HG03442 (cell line): ENCODE measurements at regions not wholly inside any gene's neighbourhood (a gene's known extent, or its start where the extent isn't known, plus 50 kb on each side); places are given as distances from the start of the nearest gene placed in this dataset.
A peak's percentile ranks its signal among the peaks of the same experiment; 100 is the strongest.

Experiments
- ATAC-seq: cut with Tn5 transposase; IDR thresholded peaks from one replicate; pipeline ENCODE4 v1.9.1; 2021; ENCODE audit warnings: mild to moderate bottlenecking, moderate library complexity; ENCODE audit not compliant: unreplicated experiment

DNA sequence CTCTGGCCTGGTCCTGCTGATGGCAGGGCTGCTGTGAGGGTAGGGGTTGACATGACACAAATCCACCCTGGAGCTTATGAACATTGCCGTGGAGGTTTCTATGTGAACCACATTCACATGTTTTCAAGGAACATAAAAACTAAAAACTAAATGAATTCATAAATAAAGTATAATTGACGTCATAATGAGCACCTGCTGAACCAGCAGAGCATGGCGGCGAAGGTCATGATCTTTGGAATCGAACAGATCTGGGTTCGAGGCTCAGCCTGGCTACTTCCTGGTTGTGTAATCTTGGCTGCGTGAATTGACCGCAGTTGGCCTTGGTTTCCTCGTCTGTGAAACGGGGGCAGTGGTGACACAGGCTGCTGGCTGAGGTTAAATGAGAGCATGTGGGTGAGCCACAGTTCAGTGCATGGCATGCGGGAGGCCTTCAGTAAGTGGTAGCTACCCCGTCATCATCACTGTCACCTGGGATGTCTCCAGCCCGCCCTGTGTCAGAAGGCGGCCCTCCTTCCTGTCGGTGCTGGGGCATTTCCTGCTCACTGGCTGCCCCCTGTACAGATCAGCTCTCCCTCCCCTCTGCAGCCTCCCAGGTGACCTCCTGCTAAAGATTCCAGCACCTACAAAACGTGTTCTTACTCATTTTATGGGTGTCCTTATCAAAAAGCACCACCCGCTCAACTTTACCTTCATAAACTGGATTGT is 190.3 kb upstream of the SHH start:
- ATAC-seq = no peak

DNA sequence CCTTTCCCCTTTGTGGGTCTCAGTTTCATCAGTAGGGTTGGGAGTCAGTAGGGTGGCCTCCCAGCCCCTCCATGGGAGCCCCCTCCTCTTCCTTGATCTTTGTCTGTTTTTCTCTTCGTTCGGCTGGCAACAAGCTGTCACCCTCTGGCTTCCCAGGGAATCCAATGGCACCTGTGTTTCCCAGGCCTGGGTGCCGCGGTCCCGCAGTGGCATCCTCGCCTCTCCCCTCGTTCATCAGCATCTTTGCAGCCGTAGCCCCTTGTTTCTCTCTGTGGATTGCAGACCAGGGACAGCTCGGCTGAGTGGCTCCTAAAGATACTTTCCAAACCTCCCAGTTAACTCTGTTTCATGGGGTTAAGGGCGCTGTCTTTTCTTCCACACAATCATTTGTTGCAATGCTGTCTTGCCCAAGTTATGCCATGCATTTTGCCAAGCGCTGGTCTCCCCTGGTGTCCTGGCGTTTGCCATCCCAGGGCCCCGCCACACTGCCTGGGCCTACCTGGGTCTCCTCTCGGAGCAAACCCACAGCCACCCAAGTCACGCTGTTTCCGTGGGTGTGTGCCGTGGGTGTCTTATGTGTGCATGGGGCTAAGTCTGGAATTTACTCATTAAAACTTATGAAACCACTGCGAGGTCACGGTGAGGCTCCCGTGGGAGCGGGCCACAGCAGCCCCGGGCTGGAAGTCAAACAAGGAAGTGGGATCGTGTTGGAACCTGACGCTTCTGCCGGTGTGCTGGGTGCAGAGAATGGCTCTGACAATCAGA is 189.4 kb upstream of the SHH start:
- ATAC-seq = no peak

DNA sequence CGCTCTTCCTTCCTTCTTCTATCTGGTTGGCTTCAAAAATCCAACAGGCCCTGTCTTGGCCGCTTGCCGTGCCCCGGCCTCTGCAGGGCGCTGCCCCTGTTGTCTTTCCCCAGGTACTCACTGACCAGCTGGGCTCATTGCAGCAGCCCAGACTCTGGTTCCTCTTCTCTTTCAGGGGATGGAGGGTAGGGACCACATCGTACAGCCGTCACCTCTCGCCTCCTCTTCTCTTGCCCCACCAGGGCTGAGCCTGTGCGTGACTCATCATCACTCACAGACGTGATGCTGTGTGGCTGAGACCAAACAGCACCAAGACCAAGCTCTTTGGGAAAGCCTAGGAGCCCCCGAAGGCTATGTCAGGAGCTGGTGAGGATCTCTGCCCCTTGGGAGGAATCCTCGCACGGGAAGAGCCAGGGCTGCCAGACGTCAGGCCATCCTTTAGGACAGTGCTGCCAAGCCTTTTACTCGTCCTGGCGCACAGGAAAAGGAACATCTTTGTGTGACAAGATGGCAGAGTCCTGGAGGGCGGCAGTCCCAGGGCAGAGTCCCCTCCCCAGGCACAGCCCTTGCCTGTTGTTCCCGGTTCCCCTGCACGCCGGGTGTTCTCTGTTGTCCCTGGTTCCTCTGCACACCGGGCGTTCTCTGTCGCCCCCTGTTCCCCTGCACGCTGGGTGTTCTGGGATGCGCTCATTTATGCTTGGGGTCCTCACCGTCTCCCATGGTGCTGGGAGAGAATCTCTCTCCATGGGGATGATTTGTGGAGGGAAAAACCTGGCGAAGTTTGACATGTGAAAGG is 188.5 kb upstream of the SHH start:
- no peak for ATAC-seq

DNA sequence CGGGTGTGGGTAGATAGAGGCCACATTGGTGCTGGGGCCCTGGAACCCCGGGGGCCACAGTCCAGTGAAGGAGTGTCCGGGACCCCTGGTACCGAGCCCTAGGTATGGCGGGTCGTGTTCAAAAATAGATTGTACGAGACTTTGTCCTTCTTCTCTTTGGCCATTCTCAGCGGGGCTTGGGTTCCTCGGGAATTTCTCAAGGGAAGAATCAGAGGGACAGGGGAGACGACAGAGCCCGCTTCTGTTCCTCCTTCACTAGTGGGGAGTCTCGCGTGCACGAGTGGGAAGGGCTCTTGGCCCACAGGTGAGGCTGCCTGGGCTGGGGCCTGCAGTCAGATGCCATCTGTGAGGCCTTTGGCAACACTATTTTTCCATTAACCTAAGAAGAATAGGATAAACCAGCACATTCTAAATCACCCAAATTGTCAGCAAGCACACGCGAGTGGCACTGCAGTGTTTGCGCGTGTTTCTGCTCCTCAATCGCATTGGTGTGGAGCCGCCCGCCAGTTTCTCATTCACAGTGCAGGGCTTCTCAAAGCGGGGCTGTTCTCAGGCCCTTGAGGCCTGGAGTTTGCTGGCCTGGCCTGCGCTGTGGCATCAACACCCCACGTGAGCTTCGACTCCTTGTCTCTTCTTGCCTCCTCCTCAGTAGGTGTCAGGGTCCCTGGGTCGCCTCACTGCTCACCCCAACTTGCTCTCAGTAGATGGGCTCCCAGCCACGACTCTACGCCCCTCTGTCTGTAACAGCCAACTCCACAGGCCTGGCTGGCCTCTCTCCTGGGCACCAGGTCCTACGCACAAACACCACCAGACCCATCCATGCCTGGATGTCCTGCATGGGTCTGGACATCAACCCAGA is 187.6 kb upstream of the SHH start:
- no peak for ATAC-seq

DNA sequence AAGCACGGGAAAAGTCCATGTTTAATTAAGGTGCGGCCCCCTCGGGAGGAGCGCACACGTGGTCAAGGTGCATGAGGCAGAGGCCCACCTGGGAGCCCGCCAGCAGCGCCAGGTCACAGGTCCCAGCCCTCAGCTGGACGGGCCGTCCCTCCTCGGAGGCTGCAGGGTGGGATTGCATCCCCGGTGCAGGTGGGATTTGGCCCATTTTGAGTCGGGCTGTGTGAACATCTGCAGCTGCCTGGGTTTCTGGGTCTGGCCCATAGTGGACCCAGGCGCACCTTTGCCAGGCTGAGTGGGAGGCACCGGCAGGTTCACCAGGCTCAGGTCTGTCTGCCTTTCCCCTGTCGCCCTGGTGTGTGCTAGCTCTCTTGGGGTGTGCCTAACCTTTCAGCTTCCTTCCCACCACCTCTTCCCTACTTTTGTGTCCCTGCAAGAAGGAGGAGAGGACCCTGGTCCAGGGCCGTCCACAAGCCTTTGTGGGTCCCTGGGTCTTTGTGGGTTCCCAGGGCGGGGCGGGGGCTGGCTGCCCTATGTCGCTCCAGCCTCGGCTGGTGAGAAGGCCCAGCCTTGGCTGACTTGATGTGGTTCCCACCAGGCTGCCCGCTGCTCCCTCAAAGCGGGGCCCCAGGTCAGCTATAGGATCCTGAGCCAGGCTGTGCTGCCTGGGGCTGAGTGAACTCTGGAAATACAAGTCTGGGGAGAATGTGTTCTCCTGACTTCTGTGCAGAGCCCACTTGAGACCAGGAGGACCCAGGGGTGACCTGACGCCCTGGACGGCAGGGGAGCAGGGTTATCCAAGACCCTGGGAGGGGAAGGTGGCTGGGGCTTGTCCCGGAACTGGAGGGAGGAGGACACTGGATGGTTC is 186.7 kb upstream of the SHH start:
- ATAC-seq = no peak

DNA sequence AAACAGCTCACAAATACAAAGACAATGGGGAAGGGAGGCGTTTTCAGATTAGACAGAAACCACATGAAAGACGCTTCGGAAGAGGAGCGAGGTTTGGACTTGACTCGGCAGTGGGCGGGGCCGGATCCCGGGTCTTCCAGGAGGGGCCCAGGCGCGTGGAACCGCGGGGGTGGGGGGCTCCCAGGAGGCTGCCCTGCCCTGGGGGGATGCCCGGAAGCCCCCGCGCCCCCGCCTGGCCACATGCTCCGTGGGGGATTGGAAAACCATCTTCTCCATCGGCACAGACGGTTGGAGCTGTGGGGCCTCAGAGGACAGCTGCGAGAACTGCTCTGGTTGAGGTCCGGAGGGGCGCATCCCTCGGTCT is 186.0 kb upstream of the SHH start:
- no peak for ATAC-seq

DNA sequence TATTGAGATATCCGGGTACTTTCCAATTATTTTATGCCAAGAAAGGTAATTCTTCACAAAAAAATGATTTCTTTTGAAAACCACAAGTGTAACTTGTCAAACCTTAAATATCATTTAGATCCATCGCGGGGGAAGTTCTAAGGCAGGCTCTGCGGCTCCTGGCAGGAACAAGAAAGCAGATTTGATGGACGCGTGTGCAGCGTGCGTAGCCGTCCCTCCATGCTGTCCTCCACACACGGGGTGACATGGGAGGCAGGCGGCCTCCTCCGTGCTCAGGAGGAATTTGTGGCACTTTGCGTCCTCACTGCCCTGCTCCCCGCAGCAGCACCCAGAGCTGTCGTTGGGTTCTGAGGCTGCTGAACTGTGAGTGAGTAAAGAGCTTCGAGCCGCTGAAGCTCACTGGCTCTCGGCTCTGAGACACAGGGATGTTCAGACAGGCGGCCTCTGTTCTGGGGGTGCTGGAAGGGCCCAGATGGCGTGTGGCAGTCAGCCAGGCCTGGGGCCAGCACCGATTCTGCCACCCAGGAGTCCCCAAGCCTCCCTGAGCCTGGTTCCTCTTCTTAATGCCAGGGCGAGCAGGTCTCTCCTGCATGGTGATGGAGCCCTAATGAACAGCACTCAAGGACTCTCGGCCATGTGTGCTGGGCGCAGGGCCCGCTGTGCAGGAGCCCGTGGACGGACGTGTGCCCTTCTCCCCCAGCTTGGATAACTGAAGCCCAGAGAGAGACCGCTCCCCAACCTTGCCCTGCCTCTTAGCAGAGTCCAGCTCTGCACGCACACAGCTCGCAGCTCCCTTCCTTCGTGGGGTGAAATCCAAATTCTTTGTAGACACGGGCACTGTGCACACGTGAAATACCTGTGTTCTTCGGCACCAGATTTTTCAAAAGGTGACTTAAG is 185.4 kb upstream of the SHH start:
- no peak for ATAC-seq

DNA sequence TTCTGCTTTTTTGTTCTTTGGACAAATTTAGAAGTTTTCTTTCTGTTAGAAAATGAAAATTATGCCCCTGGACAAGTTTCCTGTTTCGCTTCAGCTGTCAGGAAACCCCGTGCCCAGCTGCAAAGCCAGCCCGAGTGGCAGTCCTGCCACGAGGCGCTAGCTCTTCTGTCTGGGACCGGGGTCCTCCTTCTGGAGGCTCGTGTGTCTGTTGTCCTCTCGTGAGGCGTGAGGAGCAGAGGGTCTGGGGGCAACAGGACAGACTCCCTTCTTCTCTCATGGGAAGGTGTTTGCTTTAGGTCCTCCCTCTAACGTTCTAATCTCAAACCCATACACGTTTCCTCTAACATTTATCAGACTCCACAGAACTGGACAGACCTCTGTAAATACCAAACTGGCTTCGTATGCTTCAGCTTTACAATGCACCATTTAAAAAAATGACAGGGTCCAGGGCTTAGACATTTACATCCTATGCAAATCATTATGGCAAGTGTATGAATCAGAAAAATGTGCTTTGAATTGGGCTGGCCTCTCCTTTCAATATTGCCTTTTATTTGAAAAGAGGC is 184.5 kb upstream of the SHH start:
- no peak for ATAC-seq

DNA sequence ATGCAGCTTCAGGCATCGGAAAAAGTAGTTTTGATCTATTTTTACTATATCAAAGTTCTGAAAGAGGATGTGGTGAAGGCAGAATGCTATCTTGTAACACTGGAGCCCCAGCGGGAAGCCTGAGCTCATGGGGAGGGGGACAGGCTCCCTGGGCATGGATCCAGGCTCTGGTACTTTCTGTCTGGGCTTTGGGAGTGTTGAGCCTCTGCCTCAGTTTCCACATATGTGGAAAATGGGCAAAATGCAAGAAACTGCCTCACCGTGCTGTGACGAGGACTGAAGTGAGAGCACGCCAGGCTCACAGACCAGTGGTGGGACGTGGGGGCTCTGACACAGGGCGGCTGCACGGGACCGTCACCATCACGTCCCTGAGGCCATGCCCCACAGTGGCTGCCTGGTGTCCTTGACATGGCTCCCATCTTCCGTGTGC is 182.9 kb upstream of the SHH start:
- peak; percentile 55 for ATAC-seq

DNA sequence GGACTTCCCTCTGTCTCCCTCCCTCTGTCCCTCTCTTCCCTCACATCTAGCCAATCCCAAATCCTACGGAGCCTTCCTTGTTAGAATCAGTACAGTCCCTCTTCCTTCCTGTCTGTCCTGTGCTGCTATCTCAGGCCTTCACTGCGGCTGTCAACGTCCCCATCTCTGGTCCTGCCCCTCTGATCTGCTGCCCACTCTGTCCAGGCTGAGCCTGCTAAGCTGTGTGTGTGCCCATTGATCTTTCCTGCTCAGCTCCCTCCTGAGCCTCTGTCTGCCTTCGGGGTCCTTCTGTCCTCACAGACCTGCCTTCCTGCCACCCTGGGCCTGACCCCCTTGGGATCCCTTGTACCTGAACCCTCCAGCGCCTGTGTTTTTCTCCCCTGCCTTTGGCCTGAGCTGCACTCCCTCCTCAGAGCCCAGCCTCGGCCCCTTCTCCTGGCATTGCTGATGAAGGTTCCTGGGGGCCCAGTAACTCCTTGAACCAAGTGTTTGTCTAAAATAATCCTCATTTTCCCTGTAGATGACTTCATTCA is 182.1 kb upstream of the SHH start:
- no peak for ATAC-seq

DNA sequence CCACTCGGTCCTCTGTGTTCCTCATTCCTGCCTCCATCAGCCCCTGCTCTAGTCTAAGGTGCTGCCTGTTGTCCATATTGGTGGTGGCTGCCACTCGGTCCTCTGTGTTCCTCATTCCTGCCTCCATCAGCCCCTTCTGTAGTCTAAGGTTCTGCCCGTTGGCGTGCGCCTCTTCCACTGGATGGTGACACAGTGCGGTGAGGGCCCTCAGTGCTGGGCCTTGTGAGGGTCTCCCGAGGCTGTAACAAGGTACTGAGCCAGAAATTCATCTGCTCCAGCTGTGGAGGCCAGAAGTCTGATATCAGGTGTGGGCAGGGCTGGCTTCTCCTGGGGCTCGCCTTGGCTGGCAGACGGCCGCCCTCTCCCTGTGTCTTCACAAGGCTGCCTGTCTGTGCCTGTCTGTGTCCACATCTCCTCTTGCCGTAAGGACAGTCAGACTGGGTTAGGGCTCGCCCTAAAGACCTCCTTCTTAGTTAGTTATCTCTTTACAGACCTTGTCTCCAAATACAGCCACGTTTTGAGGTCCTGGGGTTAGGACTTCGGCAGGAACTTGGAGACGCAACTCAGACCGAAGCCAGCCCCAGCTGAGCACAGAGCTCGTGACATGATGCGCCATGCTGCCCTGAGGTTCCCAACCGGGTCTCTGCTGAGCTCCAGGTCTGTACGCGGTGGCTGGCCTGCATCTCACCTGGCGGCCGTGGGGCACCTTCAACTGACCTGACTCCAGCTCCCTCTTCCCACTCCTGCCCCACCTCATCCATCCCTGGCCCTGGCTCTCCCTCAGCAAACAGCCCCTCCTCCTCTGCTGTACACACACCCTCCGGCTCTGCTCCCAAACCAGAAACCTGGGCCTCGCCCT is 181.4 kb upstream of the SHH start:
- no peak for ATAC-seq

DNA sequence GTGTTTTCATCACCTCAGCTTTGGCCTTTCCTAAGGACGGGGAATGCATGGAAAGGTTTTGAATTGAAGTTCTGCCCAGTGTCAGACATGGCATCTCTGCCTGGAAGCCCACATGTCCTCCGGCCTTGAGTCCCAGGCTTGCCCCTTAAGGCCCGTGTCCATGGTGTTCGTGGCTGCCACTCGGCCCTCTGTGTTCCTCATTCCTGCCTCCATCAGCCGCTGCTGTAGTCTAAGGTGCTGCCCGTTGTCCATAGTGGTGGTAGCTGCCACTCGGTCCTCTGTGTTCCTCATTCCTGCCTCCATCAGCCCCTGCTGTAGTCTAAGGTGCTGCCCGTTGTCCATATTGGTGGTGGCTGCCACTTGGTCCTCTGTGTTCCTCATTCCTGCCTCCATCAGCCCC is 180.7 kb upstream of the SHH start:
- ATAC-seq = no peak

DNA sequence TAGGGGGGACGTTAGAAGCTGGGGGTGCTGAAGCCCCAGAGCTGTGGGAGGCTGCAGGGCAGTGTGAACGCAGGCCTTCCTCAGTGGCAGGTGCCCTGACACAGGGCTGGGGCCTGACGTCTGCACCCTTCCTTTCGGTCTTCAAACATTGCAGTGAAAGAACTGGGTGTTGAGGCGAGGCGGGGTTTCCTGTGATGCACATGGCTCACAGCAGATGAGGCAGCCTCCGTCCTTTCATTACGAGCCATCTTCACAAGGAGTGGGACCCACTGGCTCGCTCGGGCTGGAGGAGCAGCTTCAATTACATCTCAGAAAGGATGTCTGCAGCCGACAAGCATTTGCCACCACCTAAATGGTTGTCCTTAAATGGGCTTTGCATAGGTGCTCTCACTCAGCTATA is 180.3 kb upstream of the SHH start:
- no peak for ATAC-seq

DNA sequence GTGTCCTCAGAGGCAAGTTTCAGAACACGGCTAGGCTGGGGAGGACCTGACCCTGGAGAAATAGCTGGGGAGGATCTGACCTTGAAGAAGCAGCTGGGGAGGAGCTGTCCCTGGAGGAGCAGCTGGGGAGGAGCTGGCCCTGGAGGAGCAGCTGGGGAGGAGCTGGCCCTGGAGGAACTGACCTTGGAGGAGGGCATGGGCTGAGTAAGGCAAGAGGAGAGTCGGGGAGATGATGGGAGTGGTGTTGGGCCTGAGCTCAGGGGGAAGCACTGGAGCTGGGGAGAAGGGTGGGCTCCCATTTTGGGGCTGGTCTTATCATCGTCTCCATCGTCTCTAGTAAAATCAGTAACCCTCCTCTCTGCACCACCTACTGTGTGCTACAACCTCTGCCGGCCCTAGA is 179.8 kb upstream of the SHH start:
- ATAC-seq = no peak

DNA sequence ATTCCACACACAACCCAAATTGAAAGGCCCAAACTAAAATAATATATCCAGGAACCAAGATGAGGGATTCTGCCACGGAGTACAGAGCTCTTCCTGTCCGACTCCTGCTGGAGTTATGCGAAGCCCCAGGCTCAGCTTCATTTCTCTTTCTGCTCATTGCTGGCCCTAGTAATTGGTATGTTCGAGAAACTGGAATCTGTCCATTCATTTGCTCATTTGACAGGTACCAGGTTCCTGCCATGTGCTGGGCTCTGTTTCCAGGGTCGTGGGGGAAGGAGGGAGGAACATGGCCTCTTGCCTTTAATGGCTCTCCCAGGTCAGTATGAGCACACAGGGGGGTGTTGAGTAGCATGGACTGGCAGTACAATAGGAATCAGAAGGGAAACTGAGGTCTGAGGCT is 179.2 kb upstream of the SHH start:
- no peak for ATAC-seq

DNA sequence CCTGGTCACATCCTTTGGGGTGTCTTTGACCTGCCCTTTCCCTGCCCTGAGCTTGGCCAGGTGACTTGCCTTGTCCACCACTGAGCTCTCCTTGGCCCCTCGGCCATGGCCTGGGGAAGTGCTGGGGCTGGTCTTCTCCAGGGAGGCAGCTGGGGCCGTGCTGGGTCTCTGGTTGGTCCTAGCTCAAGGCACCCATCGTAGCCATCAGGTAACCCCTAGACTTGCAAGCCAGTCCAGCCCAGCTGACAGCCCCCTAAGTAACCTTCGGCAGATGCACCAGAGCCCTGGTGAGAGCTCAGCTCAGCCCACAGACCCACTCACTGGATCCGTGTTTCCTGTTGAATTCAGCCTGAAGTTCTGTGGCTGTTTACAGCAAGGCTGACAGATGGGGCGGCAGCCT is 176.2 kb upstream of the SHH start:
- ATAC-seq = no peak

DNA sequence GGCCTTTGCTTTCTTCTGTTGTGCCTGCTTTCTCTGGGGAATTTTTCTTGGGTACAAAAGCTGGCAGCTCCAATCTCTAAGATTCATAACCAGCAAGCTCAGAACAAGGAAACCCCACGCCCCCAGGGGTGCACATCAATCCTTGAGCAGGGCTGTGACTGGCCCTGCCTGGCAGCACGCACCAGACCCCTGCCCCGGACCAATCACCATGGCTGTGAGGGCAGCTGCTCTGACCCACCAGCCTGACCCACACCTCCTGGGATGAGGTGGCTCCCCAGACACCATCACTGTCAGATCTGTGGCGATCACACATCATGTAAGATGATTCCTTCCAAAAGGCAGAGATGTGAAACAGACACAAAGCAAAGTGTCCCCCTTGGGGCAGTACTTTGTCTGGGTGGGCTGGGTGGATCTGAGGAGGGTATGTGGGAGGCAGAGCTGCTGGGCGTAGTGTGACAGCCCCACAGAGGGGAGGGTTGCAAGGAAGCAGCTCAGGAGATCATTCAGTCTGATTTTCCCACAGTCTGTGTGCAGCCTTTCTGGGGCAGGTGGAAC is 175.5 kb upstream of the SHH start:
- ATAC-seq = no peak
